ENCODE measurements at regions not wholly inside any gene's neighbourhood (a gene's known extent, or its start where the extent isn't known, plus 50 kb on each side); places are given as distances from the start of the nearest gene placed in this dataset.

DNA sequence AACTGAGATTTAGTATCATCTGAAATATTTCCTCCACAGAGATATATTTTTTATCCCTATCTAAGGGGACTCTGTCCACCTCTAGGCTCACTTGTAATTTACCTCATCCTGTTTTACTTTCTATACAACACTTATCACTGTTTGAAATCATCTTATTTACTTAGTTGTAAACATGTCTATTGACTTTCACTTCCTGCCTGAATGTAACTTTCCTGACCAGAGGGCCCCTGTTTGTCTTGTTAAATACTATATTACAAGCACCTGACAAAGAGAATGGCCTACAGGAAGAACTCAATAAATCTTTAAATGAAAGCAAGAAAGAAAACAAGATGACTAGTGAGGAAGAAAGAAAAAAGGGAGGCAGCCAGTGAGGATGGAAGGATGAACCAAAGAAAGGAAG is 1727.5 kb downstream of the LRRC4C start:
- TF ChIP-seq, protein P1, sequence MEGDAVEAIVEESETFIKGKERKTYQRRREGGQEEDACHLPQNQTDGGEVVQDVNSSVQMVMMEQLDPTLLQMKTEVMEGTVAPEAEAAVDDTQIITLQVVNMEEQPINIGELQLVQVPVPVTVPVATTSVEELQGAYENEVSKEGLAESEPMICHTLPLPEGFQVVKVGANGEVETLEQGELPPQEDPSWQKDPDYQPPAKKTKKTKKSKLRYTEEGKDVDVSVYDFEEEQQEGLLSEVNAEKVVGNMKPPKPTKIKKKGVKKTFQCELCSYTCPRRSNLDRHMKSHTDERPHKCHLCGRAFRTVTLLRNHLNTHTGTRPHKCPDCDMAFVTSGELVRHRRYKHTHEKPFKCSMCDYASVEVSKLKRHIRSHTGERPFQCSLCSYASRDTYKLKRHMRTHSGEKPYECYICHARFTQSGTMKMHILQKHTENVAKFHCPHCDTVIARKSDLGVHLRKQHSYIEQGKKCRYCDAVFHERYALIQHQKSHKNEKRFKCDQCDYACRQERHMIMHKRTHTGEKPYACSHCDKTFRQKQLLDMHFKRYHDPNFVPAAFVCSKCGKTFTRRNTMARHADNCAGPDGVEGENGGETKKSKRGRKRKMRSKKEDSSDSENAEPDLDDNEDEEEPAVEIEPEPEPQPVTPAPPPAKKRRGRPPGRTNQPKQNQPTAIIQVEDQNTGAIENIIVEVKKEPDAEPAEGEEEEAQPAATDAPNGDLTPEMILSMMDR (IDR thresholded peaks at IDR 0.05; ENCODE audit: low read depth, low read length, missing input control), result no peak
- TF ChIP-seq FOXA1 (IDR thresholded peaks at IDR 0.05) (no peak), SP1 (IDR thresholded peaks at IDR 0.05) (no peak), TAF1 (conservative IDR thresholded peaks at IDR 0.05) (no peak), JUND (IDR thresholded peaks at IDR 0.05) (no peak), YY1 (IDR thresholded peaks at IDR 0.05) (no peak), RAD21 (IDR thresholded peaks at IDR 0.05) (no peak), EGR1 (IDR thresholded peaks at IDR 0.05; ENCODE audit: low read depth in 2 of 2) (no peak)
- TF ChIP-seq, protein P2, sequence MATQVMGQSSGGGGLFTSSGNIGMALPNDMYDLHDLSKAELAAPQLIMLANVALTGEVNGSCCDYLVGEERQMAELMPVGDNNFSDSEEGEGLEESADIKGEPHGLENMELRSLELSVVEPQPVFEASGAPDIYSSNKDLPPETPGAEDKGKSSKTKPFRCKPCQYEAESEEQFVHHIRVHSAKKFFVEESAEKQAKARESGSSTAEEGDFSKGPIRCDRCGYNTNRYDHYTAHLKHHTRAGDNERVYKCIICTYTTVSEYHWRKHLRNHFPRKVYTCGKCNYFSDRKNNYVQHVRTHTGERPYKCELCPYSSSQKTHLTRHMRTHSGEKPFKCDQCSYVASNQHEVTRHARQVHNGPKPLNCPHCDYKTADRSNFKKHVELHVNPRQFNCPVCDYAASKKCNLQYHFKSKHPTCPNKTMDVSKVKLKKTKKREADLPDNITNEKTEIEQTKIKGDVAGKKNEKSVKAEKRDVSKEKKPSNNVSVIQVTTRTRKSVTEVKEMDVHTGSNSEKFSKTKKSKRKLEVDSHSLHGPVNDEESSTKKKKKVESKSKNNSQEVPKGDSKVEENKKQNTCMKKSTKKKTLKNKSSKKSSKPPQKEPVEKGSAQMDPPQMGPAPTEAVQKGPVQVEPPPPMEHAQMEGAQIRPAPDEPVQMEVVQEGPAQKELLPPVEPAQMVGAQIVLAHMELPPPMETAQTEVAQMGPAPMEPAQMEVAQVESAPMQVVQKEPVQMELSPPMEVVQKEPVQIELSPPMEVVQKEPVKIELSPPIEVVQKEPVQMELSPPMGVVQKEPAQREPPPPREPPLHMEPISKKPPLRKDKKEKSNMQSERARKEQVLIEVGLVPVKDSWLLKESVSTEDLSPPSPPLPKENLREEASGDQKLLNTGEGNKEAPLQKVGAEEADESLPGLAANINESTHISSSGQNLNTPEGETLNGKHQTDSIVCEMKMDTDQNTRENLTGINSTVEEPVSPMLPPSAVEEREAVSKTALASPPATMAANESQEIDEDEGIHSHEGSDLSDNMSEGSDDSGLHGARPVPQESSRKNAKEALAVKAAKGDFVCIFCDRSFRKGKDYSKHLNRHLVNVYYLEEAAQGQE (IDR thresholded peaks at IDR 0.05), result no peak
- TF ChIP-seq, protein P3, sequence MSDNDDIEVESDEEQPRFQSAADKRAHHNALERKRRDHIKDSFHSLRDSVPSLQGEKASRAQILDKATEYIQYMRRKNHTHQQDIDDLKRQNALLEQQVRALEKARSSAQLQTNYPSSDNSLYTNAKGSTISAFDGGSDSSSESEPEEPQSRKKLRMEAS (IDR thresholded peaks at IDR 0.05), result no peak
- TF ChIP-seq, protein P4, sequence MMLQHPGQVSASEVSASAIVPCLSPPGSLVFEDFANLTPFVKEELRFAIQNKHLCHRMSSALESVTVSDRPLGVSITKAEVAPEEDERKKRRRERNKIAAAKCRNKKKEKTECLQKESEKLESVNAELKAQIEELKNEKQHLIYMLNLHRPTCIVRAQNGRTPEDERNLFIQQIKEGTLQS (IDR thresholded peaks at IDR 0.05), result no peak

Measured in liver (tissue), 3 donors.